ENCODE measurements at regions not wholly inside any gene's neighbourhood (a gene's known extent, or its start where the extent isn't known, plus 50 kb on each side); places are given as distances from the start of the nearest gene placed in this dataset.
A peak's percentile ranks its signal among the peaks of the same experiment; 100 is the strongest.

DNA sequence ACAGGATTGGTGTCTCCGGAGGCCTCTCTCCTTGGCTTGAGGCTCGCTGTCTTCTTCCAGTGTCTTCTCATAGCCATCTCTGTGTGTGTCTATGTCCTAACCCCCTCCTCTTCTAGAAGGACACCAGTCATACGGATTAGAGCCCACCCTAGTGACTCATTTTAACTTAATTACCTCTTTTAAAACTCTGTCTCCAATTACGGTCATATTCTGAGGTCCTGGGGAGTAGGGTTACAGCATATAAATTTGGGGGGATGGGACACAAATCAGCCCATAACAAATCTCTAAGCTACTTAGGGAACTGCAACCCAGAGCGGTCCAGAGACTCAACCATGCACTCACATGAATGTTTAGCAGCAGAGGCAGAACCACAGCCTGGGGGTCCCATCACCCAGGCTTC is 56.1 kb upstream of the SASH1 start:
- ATAC-seq, result no peak
- intact Hi-C loops (cut with DNase I), result no loop called here

DNA sequence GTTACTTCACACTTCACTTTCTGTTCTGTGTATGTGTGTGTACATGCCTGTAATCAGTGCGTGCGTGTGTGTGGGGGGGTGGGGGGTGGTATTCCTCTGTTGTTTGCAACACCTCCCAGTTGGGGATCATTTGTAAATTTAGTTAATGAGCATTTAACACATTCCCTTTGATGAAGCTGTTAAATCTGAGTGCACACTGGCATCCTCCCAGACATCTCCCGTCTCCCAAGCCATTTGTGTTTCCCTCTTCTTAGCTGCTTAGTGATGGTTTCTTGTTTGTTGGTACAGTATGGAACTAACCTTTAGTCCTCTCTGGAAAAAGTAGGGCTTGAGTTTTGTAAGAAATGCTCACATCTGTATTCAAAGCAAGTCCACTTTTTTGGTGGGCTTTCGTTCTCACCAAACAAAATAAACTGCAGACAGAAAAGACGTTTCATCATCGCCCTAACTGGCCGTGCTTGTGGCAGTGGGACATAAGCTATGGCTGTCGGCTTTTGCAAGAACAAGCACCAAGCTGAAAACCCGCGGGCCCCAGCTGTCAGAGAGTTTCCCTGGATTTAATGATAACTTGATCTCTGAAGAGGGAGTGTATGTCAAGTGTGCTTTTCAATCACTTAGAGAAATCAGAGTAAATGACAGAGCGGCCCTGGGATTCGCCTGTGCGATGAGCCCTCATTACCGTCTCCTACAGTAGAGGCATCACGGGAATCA is 54.9 kb upstream of the SASH1 start:
- Histone ChIP-seq H3K36me3 (no peaks in the 10 kb centered on the region), H3K27ac (peak overlapping the region in 4 of 10 donors; percentile 15 to 59 (median 35)), H3K4me1 (peaks cover 0 to 31% (median 14%) of the 10 kb centered on the region in 9 donors), H3K9me3 (no peaks in the 10 kb centered on the region), H3K4me3 (no peak overlapping the region), H3K27me3 (peaks cover 0 to 3% (median 0%) of the 10 kb centered on the region in 7 donors)
- no peak for DNase-seq
- 80 to 82% methylated on average over 15 of the region's 15 CpGs for WGBS, 2 donors
- ATAC-seq, result no peak
- intact Hi-C loops (cut with DNase I), result no loop called here
- TF ChIP-seq, protein P1, sequence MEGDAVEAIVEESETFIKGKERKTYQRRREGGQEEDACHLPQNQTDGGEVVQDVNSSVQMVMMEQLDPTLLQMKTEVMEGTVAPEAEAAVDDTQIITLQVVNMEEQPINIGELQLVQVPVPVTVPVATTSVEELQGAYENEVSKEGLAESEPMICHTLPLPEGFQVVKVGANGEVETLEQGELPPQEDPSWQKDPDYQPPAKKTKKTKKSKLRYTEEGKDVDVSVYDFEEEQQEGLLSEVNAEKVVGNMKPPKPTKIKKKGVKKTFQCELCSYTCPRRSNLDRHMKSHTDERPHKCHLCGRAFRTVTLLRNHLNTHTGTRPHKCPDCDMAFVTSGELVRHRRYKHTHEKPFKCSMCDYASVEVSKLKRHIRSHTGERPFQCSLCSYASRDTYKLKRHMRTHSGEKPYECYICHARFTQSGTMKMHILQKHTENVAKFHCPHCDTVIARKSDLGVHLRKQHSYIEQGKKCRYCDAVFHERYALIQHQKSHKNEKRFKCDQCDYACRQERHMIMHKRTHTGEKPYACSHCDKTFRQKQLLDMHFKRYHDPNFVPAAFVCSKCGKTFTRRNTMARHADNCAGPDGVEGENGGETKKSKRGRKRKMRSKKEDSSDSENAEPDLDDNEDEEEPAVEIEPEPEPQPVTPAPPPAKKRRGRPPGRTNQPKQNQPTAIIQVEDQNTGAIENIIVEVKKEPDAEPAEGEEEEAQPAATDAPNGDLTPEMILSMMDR (IDR thresholded peaks at IDR 0.05), result no peak

More for the DNA sequence above, 56.1 kb upstream of the SASH1 start:
- Histone ChIP-seq H3K36me3 (no peaks in the 10 kb centered on the region), H3K9me3 (no peaks in the 10 kb centered on the region), H3K27me3 (peaks cover 0 to 3% (median 0%) of the 10 kb centered on the region in 7 donors), H3K4me3 (no peak overlapping the region), H3K4me1 (peaks cover 0 to 19% (median 8%) of the 10 kb centered on the region in 9 donors), H3K27ac (no peak overlapping the region)
- 87 to 91% methylated on average over 5 of the region's 5 CpGs for WGBS, 2 donors
- DNase-seq, result no peak
- TF ChIP-seq, protein P1 (IDR thresholded peaks at IDR 0.05), result no peak

DNA sequence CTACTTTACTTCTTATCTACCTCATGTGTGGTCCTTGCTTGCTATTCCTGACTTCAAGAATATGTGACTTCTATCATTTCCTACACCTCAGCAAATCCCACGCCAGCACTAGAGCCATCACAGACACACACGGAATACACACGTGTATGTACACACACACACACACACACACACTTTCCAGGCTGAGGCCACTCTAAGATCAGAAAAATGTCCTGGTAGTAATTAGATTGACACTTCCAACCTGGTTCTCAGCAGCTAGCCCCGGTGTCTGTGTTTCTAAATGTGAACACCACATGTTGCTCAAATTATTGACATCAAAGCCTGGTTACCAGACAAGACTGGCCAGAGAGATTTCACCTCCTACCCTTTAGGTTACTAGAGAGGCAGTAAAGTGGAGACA is 54.1 kb upstream of the SASH1 start:
- WGBS, 2 donors, result 57 to 61% methylated on average over 4 of the region's 4 CpGs
- TF ChIP-seq, protein P1 (IDR thresholded peaks at IDR 0.05), result no peak
- Histone ChIP-seq H3K27me3 (peaks cover 0 to 3% (median 0%) of the 10 kb centered on the region in 7 donors), H3K4me1 (peaks cover 0 to 38% (median 20%) of the 10 kb centered on the region in 9 donors), H3K36me3 (no peaks in the 10 kb centered on the region), H3K4me3 (peak overlapping the region in 3 of 10 donors; percentile 22 to 31 (median 28)), H3K27ac (peak overlapping the region in 7 of 10 donors; percentile 28 to 69 (median 36)), H3K9me3 (no peaks in the 10 kb centered on the region)
- DNase-seq, result no peak
- intact Hi-C loops (cut with DNase I), result no loop called here
- ATAC-seq, result peak in 2 of 8 donors; percentile 12 to 26

DNA sequence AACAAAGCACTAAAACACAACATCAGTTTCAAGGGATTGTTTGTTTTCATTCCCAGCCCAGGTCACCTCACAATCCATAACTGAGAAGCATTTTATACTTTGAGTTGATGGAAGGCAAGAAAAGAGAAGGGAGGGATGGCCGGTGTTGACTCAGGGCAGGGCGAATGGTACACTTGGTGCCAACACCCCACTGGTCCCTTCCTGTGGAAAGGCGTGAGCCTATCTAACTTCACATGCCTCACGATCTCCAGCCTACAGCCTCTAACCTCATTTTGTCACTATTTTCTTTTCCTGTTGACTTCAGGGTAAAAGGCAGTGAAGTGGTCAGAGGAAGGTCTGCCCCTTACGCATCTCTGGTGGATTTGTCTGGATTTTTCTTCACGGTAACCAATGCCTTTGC is 53.5 kb upstream of the SASH1 start:
- TF ChIP-seq, protein P1 (IDR thresholded peaks at IDR 0.05), result no peak
- Histone ChIP-seq H3K4me3 (peak overlapping the region in 4 of 10 donors; percentile 7 to 31 (median 25)), H3K27ac (peak overlapping the region in 7 of 10 donors; percentile 28 to 69 (median 36))

More for the DNA sequence above, 53.5 kb upstream of the SASH1 start:
- H3K9me3 ChIP-seq, result no peaks in the 10 kb centered on the region
- H3K4me1 ChIP-seq, result peaks cover 0 to 44% (median 25%) of the 10 kb centered on the region in 9 donors
- intact Hi-C loops (cut with DNase I), result no loop called here
- H3K27me3 ChIP-seq, result peaks cover 0 to 3% (median 0%) of the 10 kb centered on the region in 7 donors
- DNase-seq (no peak), ATAC-seq (peak in 3 of 8 donors; percentile 16 to 31 (median 16))
- no peaks in the 10 kb centered on the region for H3K36me3 ChIP-seq
- 57 to 60% methylated on average over 6 of the region's 6 CpGs for WGBS, 2 donors

Measured in heart right ventricle (tissue), 16 donors.